ENCODE measurements at regions not wholly inside any gene's neighbourhood (a gene's known extent, or its start where the extent isn't known, plus 50 kb on each side); places are given as distances from the start of the nearest gene placed in this dataset.
"Not testable (repeated sequence)": the region's sequence is repeated elsewhere in the genome, so short reads cannot be mapped to it uniquely, and the experiment has no call there.

- not testable (repeated sequence) for DNase-seq (ENCODE audit: low read depth)
These were observed 83.1 kb upstream of the GOLGA6L4 start for GRCh38 chr15:84152381-84152979.

DNA sequence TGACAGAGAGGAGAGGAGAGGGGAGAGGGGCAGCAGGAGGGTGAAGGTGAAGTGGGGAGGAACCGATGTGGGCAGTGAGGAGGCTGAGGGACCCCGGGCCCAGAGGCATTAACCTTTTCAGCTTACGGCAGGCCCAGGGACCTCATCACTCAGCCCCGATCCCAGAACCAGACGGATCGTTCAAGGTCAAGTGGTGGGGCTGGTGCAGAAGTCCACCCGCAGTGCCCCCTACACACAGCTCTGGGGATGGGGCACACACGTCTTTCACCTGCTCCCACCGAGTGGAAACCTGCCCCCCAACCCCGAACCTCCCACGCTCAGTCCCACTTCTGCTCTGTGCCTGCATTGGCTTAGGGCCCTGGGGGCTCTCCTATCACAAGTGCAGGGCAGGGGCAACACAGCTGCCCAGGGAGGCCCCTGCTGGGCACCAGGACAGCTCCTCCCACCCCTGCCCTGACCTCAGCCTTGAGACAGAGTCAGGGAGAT, 81.9 kb upstream of the GOLGA6L4 start:
- DNase-seq (ENCODE audit: low read depth) = not testable (repeated sequence)

DNA sequence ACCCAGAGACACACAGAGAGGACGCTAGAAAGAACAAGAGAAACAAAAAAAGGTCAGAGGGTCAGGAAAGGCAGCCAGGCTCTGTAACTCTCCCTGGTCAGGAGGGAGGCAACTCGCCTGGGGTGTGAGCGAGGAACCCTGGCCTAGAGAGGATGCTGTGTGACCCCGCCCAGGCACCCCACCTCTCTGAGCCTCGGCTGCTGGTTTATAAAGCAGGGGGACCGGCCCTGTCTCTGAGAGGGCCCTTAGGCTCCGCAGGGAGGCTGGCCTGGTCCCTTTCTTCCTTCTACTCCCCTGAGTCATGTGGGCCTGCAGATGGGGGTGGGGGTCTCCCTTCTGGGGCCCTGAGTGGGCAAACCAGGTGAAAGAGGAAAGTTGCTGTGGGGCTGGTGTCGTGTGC, 81.3 kb upstream of the GOLGA6L4 start:
- not testable (repeated sequence) for DNase-seq (ENCODE audit: low read depth)

- DNase-seq (ENCODE audit: low read depth) = not testable (repeated sequence)
These were observed 80.8 kb upstream of the GOLGA6L4 start for GRCh38 chr15:84154787-84155186.

GRCh38 chr15:84155792-84156587, 79.6 kb upstream of the GOLGA6L4 start:
- not testable (repeated sequence) for DNase-seq (ENCODE audit: low read depth)

DNA sequence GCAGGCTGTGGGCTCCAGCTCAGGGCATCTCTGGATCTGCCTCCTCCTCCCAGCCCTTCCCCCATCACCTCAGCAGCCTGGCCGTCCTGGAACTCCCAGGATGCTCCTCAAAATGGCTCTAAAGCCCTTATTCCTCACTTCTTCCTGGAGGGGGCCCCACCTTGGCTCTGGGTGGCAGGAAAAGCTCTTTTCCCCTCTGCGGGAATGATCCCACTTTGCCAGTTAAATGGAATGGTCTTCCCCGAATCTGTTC, 79.1 kb upstream of the GOLGA6L4 start:
- DNase-seq (ENCODE audit: low read depth) = not testable (repeated sequence)

DNA sequence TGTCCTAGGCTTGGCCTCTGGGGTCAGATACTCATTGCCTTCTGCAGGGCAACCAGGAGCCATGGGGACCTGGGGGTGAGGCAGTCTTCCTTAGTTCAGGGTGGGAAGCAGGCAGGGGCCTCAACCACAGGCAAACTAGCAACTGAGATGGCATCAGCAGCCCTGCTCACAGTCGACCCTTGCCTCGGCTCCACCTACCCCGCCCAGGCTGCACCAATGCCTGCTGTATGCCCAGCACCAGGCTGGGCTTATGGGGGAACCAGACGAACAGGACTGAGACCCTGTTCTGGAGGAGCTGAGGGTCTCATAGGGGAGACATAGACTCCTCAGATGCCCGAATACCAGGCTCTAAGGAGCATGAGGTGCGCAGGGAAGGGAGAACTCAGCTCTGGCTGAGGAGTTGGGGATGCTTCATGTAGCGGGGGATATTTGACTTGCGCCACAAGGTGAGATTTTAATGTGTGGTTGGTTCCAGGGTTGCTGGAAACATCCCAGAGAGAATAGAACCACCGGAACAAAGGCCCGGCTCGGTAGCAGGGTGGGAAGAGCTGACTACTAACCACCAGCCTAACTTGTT, 78.4 kb upstream of the GOLGA6L4 start:
- not testable (repeated sequence) for DNase-seq (ENCODE audit: low read depth)

GRCh38 chr15:84157857-84158256, 77.7 kb upstream of the GOLGA6L4 start:
- not testable (repeated sequence) for DNase-seq (ENCODE audit: low read depth)

DNA sequence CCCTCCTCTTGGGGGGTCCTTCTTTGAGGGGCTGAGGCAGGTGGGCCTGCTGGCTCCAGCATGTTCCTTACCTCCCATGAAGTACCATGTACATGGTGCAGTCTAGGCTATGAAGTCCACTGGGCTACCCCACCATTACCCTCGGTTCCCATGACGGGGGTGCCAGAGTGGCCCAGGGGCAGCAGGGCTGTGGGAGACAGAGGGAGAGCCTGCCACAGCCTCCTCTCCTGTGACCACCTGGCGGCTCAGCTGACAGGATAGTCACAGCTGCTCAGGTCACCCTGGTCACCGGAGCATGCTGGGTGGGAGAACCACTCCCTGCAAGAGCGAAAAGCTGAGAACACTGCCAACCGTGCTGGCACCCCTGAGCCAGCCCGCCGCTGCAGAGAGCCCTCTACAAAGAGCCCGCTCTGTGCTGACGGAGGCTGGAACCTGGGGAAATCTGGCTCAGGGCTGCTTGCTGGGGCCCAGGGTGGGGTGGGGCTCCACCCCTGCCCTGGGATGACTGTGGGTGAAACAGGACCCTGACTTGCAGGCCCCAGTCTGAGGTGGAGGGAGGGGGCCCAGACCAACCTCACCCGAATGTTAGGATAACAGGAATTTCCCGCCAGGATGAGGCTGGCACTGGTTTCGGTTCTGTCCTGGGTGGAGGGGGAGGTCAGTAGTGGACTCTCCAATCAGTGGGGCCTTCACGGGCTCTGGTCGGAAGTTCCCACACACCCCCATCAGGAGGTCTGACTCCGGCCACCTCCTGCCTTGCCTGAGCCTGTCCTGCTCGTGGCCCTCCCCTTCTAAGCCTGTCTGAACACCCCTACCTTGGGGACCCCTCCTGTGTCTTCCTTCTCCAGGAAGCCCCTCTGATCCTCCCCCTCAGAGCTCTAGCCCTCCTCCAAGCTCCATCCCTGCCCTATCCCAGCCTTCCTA, 76.0 kb upstream of the GOLGA6L4 start:
- not testable (repeated sequence) for DNase-seq (ENCODE audit: low read depth)

DNA sequence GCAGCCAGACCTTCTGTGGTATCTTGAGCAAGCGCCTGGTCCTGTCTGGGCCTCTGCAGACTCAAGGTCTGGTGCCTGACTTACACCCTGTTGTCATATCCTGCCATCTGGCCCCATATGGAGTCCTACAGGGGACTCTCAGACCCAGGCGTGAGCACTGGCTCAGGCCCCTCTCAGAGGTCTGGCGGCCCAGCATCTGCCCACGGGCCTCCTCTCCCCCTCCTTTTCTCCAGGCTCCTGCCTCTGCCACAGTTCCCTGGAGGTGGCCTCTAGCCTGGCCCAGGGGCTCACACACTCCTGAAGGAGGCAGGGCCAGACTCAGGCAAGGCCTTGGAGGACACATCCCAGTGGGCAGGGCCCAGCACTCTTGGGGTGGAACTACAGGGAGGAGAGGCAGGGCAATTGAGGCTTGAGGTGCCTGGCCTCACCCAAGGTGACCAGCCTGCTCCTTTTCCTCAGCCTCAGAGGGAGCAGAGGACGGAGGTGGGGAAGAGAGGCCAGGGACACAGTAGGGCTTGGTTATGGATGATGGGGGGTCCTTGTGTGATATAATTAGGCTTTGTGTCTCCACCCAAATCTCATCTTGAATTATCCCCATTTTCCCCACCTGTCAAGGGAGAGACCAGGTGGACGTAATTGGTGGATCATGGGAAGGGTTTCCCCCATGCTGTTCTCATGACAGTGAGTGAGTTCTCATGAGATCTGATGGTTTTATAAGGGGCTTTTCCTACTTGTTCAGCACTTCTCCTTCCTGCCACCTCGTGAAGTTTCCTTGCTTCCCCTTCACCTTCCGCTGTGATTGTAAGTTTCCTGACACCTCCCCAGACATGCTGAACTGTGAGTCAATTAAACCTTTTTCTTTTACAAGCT, 70.9 kb upstream of the GOLGA6L4 start:
- not testable (repeated sequence) for DNase-seq (ENCODE audit: low read depth)

GRCh38 chr15:84170029-84170428, 65.5 kb upstream of the GOLGA6L4 start:
- DNase-seq (ENCODE audit: low read depth) = not testable (repeated sequence)

DNA sequence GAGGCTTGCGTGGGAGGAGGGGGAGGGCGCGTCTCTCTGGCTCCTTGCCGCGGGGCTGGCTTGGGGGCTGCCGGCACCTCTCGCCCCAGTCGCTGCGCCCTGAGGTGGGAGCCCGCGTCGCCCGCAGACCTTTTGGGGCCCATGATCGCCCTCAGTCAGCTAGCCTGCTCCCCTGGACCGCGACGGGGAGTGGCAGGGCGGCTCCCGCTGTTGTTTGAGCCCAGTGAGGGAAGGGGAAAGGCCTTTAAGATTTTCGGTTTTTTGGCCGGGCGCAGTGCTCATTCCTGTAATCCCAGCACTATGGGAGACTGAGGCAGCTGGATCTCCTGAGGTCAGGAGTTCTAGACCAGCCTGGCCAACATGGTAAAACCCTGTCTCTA, 62.4 kb upstream of the GOLGA6L4 start:
- not testable (repeated sequence) for DNase-seq (ENCODE audit: low read depth)
